ENCODE measurements at regions not wholly inside any gene's neighbourhood (a gene's known extent, or its start where the extent isn't known, plus 50 kb on each side); places are given as distances from the start of the nearest gene placed in this dataset.
A peak's percentile ranks its signal among the peaks of the same experiment; 100 is the strongest.
"Not testable (repeated sequence)": the region's sequence is repeated elsewhere in the genome, so short reads cannot be mapped to it uniquely, and the experiment has no call there.

- no peak for DNase-seq
Measured at GRCh38 chr6:165774903-165775601, 112.0 kb upstream of the PDE10A start.

DNA sequence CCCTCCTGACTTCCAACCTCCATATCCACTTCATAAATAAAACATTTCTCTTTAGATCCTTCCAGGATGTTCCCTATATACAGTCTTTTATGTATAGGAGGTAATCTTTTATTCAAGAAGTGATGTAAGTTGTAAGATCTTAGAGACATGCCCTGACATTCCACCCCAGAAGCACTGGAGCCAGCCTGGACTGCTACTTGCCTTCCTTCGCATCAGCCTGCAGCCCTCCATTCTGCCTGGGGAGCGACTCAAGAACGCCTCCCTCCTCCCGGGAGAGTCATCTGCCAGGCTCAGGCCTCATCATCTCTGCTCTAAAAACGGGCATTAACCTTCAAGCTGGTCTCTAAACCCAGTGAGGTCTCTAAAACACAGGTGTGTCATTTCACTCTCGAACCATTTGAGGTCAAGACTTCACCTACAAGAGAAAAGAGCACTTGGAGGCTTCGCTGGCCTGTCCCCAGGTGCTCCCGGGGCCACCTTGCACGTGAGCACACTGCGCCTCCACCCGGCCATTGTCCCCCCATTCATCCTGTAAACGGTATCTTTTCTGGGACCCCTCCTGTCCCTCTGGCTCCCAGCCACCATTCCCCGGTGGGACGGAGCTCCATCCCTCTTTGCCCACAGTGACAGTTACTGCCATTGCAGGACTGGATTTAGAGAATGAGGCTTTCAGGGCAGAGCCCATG, 107.5 kb upstream of the PDE10A start:
- DNase-seq: no peak

GRCh38 chr6:165769884-165770283, 106.8 kb upstream of the PDE10A start:
- DNase-seq: no peak

GRCh38 chr6:165769401-165769800, 106.4 kb upstream of the PDE10A start:
- DNase-seq: no peak

DNA sequence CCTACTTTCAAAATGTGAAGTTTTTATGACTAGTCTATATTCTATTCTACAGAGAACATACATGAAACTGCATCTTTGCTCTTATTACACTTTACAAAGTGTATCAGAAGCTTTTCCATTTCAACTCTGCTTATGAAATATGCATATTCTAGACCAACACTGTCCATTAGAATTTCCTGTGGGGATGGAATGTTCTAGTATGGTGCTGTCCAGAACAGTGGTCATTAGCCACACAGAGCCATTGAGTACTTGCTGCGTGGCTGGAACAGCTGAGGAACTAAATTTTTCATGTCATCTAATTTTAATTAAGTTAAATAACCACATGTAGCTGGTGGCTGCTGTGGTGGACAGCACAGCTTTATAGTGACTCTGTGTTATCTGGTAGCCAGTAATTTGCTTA, 105.9 kb upstream of the PDE10A start:
- DNase-seq: no peak

- no peak for DNase-seq
Measured at GRCh38 chr6:165767228-165767627, 104.2 kb upstream of the PDE10A start.

DNA sequence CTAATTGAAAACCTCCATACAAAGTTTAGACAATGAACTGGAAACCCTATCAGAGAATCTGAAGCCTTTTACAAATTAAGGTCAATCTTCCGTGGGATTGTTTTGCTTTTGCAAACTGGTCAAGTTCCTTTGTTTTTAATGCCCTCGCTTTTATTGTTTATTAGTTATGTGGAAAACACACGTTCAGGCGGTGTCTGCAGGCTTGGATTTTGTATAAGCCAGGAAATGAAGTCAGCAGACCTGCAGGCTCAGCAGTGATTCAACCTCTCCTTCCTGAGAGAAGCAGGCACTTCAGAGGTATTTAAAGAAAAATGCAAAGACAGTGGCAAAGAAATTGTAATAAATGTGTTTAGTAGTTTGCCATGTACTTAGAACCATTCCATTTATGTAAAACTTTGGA, 103.4 kb upstream of the PDE10A start:
- DNase-seq: no peak

GRCh38 chr6:165766026-165766425, 103.0 kb upstream of the PDE10A start:
- no peak for DNase-seq

DNA sequence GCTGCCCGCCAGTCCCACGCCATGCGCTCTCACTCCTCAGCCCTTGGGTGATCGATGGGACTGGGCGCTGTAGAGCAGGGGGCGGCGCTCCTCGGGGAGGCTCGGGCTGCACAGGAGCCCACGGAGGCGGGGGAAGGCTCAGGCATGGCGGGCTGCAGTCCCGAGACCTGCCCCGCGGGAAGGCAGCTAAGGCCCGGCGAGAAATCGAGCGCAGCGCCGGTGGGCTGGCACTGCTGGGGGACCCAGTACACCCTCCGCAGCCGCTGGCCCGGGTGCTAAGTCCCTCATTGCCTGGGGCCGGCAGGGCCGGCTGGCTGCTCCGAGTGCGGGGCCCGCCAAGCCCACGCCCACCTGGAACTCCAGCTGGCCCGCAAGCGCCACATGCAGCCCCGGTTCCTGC, 102.2 kb upstream of the PDE10A start:
- DNase-seq: not testable (repeated sequence)

GRCh38 chr6:165762876-165763275, 99.8 kb upstream of the PDE10A start:
- peak; percentile 26 for DNase-seq

DNA sequence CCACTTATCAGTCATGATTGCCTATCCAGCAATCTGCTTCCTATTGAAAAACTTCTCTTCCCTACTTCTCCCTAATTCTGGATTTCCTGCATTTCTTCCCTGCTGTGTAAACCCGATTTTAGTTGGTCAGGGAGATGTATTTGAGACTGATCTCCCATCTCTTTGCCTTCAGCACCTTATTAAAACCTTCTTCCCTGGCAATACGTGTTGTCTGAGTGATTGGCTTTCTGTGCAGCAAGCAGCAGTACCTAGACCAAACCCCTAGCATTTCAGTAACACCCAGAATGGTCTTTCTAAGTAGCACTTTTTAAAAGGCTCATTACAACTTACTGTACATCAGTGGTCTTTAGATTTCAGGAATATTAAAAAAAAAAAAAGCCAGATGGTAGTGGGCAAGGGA, 99.1 kb upstream of the PDE10A start:
- DNase-seq: no peak

- no peak for DNase-seq
Measured at GRCh38 chr6:165760803-165761185, 97.8 kb upstream of the PDE10A start.

GRCh38 chr6:165760126-165760802, 97.2 kb upstream of the PDE10A start:
- DNase-seq: no peak

DNA sequence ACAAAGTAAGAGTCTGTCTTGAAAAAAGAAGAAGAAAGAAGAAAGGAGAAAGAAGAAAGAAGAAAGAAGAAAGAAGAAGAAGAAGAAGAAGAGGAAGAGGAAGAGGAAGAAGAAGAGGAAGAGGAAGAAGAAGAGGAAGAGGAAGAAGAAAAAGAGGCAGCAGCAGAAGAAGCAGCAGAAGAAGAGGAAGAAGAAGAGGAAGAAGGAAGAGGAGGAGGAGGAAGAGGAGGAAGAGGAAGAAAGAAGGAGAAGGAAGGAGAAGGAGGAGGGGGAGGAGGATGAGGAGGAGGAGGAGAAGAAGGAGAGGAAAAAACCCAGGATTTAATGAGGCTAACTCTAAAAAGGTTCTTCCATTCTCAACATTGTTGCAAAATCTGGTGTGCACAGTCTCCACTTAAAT, 95.4 kb upstream of the PDE10A start:
- no peak for DNase-seq

- DNase-seq: no peak
Measured at GRCh38 chr6:165755583-165755982, 92.5 kb upstream of the PDE10A start.

GRCh38 chr6:165753506-165753905, 90.5 kb upstream of the PDE10A start:
- no peak for DNase-seq

DNA sequence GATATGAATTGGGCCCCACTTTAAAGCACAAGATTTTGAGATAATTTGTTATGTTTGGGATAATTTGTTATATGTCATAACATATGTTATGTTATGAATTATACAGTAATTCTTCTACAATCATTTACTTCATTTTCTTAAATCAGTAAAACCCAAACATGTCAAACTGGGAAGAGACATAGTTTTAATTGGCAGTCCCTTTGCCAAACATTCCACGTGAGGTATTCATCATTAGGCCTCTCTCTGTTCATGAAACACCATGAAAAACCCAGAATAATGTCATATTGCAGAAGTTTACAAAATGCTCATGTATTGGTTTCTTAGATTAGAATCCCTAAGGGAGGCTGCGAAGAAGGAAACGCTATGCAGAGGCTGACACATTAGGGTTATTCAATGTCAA, 89.4 kb upstream of the PDE10A start:
- no peak for DNase-seq

DNA sequence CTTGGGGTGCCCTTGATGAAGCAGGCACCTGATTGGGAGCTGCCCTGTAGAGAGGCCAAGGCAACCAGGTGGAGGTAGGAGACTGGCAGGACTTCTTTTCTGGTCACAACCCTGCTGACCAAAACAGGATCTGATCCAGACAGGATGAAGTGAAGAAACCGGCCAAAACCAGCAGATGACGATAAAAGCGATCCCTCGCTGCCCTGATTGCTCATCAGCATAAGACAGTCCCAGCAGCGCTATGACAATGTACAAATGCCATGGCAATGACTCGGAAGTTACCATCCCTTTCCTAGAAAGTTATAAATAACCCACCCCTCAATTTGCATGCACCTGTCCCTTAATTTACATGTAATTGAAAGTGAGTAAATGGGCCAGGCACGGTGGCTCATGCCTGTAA, 88.4 kb upstream of the PDE10A start:
- DNase-seq: no peak

DNA sequence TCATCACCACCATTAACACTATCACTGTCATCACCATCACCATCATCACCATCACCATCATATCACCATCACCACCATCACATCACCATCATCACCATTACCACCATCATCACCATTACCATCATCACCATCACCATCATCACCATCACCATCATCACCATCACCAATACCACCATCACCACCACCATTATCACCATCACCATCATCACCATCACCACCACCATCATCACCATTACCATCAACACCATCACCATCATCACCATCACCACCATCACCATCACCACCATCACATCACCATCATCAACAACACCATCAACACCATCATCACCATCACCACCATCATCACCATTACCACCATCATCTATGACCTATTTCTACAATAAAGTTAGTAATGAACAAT, 86.1 kb upstream of the PDE10A start:
- no peak for DNase-seq

GRCh38 chr6:165748390-165748789, 85.3 kb upstream of the PDE10A start:
- DNase-seq: no peak

DNA sequence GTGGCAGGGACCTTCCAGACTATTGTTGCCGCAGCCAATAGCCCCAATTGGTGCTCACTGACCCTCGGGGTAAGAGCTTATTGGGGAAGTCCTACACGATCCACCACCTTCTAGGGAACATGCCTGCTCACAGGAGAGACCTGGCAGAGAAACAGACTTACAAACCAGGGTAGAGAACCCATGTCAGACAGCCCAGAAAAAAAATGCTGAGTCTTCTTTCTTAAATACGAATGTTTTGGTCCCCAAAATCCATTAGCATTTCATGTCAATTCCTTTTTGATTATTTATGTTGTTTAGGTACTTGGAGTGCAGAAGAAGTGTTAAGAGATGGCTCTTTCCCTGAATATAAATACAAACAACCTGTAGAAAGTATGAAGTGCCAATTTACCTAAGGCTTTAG, 84.9 kb upstream of the PDE10A start:
- no peak for DNase-seq

DNA sequence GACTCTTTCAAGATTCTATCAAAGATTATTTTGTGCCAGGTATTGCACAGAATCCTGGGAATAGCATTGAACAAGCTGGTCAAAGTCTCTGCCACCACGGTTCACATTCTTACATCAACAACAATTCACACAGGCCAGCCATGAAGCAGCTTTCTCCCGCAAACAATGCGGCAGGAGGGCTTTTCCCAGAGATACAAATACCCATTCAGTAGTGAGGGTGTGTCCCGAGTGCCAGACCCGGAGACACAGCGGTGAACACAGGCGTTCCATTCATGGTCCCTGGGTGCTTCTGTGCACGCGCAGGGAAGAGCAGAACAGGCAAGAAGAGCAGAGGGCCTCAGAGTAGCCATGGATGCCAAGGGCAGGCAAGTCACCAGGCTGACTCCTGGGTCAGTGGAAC, 83.3 kb upstream of the PDE10A start:
- DNase-seq: no peak

DNA sequence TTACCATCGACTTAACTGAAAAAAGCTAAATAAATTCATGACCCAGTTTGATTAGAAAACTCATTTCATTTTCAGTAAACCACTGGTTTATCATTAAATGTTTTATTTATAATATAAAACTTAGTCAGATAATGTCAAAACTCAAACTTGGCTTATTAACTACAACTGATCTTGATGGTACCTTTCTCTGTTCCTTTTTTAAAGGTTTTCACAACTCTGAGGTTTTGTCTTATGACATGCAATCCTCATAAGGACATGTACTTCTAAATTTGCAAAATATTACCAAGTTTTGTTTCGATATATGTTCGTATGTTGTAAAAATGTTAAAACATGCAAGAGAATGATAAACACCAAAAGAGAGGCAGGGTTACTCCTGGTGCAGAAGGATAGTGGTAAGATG, 82.5 kb upstream of the PDE10A start:
- no peak for DNase-seq

- no peak for DNase-seq
Measured at GRCh38 chr6:165744555-165745228, 81.7 kb upstream of the PDE10A start.
